SU-DHL-6 (cell line): ENCODE measurements at regions not wholly inside any gene's neighbourhood (a gene's known extent, or its start where the extent isn't known, plus 50 kb on each side); places are given as distances from the start of the nearest gene placed in this dataset.

Experiments
- CTCF ChIP-seq: fragments of 200-600 bp; sonication (generic); IDR thresholded peaks from one replicate; pipeline ENCODE4 v1.5.1; 2017; ENCODE audit warnings: antibody characterized with exemption, mild to moderate bottlenecking, low read length, moderate library complexity; ENCODE audit not compliant: insufficient read depth, poor library complexity, severe bottlenecking
- EZH2phosphoT487 ChIP-seq: fragments of 200-600 bp; sonication (generic), shearing (Covaris generic); conservative IDR thresholded peaks from 2 replicates; pipeline ENCODE4 v1.6.1; 2018; ENCODE audit warnings: mild to moderate bottlenecking, antibody characterized with exemption, low read length, moderate library complexity, mixed read lengths

GRCh38 chr21:16407403-16408240 lies 677.8 kb downstream of the USP25 start:
- TF ChIP-seq CTCF (no peak), EZH2phosphoT487 (no peak)
